K562 (cell line): ENCODE measurements at regions not wholly inside any gene's neighbourhood (a gene's known extent, or its start where the extent isn't known, plus 50 kb on each side); places are given as distances from the start of the nearest gene placed in this dataset.

Source experiments
- ATAC-seq: fragments of 200-7000 bp; cut with Tn5 transposase; 3 replicates; pipeline ENCODE4 v1.9.1; 2020; ENCODE audit warnings: moderate library complexity
- BruUV-seq: library from RNA; stranded (reverse); fragments of 400-500 nt; replicated peaks from 2 replicates; lab custom pipeline; 2021; lab: Mats Ljungman, UMichigan
- CTCF ChIA-PET: fragments of 300-600 bp; formaldehyde crosslinking; extraction: SDS; loops from one replicate; lab custom pipeline; 2021; ENCODE audit warnings: low intra/inter-chr PET ratio; lab: Yijun Ruan, JAX
- POLR2A ChIA-PET: fragments of 300-600, 350-650 bp; sonication (Branson Sonifier 250); formaldehyde crosslinking; extraction: SDS; loops from one replicate; lab custom pipeline; 2021; ENCODE audit warnings: antibody characterized with exemption, inconsistent platforms; lab: Yijun Ruan, JAX
- DNase-seq, 4 experiments: peaks; one replicate each; pipeline versions ENCODE4 v3.0.0 to v3.0.0-alpha.2; 2011 to 2018; ENCODE audit warnings: low spot score in 3 of 4, mixed read lengths in 3 of 4; ENCODE audit errors: extremely low read depth in 1 of 4
- FAIRE-seq: peaks from 2 replicates; lab custom pipeline; 2011; peaks lifted over from hg19 to GRCh38; lab: Jason Lieb, UNC
- H2AFZ ChIP-seq: 2 replicates; pipeline ENCODE4 v1.6.0; 2011; ENCODE audit warnings: low read depth, low read length, control low read depth, inconsistent platforms
- H3K27ac ChIP-seq: fragments of 200-600 bp; 3 replicates; pipeline ENCODE4 v1.8.0; 2011; ENCODE audit warnings: low read depth, mild to moderate bottlenecking, control low read depth, inconsistent platforms, low read length, moderate library complexity, mixed read lengths; ENCODE audit errors: extremely low read depth
- H3K27me3 ChIP-seq, 2 experiments: fragments of 300-600 bp in 1 of 2; 2 replicates in 1 of 2; 3 replicates in 1 of 2; pipeline versions ENCODE4 v1.6.0 to v1.8.0; 2011; ENCODE audit warnings: inconsistent platforms in 2 of 2, low read length in 2 of 2, mild to moderate bottlenecking in 1 of 2, mixed read lengths in 1 of 2, moderate library complexity in 1 of 2; ENCODE audit not compliant: control insufficient read depth in 2 of 2, insufficient read depth in 2 of 2
- H3K36me3 ChIP-seq: fragments of 300-600 bp; 3 replicates; pipeline ENCODE4 v1.8.0; 2011; ENCODE audit warnings: mild to moderate bottlenecking, low read length, inconsistent platforms; ENCODE audit not compliant: control insufficient read depth, insufficient read depth
- H3K4me1 ChIP-seq, 2 experiments: fragments of 200-600 bp in 1 of 2; replicated peaks in 1 of 2; 2 replicates in 1 of 2; 3 replicates in 1 of 2; pipeline versions ENCODE4 v1.5.1 to v1.8.0; 2011; ENCODE audit warnings: inconsistent platforms in 2 of 2, low read length in 2 of 2, mild to moderate bottlenecking in 1 of 2, mixed read lengths in 1 of 2, moderate library complexity in 1 of 2; ENCODE audit not compliant: control insufficient read depth in 2 of 2, insufficient read depth in 2 of 2
- H3K4me2 ChIP-seq: 2 replicates; pipeline ENCODE4 v1.6.1; 2011; ENCODE audit warnings: low read length, control low read depth, inconsistent platforms, mixed read lengths; ENCODE audit not compliant: insufficient read depth
- H3K4me3 ChIP-seq: fragments of 200-600 bp; sonication (generic), shearing (Covaris generic); 2 replicates; pipeline ENCODE4 v1.5.1; 2016; ENCODE audit warnings: control low read depth, inconsistent platforms
- H3K79me2 ChIP-seq: fragments of 200-600 bp; 3 replicates; pipeline ENCODE4 v1.8.0; 2011; ENCODE audit warnings: low read length, inconsistent platforms; ENCODE audit not compliant: control insufficient read depth, insufficient read depth
- H3K9ac ChIP-seq, 2 experiments: 2 replicates each; pipeline versions ENCODE4 v1.6.0 to v1.6.1; 2011; ENCODE audit warnings: low read depth in 2 of 2, low read length in 2 of 2, control low read depth in 1 of 2, inconsistent platforms in 1 of 2, mild to moderate bottlenecking in 1 of 2, mixed read lengths in 1 of 2; ENCODE audit not compliant: insufficient read depth in 1 of 2
- H3K9me1 ChIP-seq: one replicate; pipeline ENCODE4 v1.6.0; 2011; ENCODE audit warnings: inconsistent platforms, mild to moderate bottlenecking, low read length, moderate library complexity; ENCODE audit not compliant: control insufficient read depth, insufficient read depth
- H3K9me3 ChIP-seq: replicated peaks from 2 replicates; pipeline ENCODE4 v1.5.1; 2011; ENCODE audit warnings: low read depth, low read length, inconsistent platforms; ENCODE audit not compliant: control insufficient read depth, insufficient read depth
- H4K20me1 ChIP-seq: replicated peaks from 2 replicates; pipeline ENCODE4 v1.6.1; 2011; ENCODE audit warnings: low read length, inconsistent platforms, mixed read lengths; ENCODE audit not compliant: control insufficient read depth, insufficient read depth
- BRD4 ChIP-seq: fragments of 200-600 bp; sonication (generic); IDR thresholded peaks from 2 replicates; pipeline ENCODE4 v1.6.1; 2017; ENCODE audit warnings: inconsistent platforms
- E2F3 ChIP-seq: fragments of 250-450 bp; sonication (Bioruptor Pico); IDR thresholded peaks from 2 replicates; pipeline ENCODE4 v1.4.0; 2020; ENCODE audit warnings: mild to moderate bottlenecking
- ELF1 ChIP-seq: fragments of 200-800 bp; sonication (Bioruptor generic); IDR thresholded peaks from 2 replicates; pipeline ENCODE4 v1.6.1; 2016; ENCODE audit warnings: missing genetic modification characterization, missing compliant biosample characterization
- ERF ChIP-seq: fragments of 450-650 bp; formaldehyde crosslinking; IDR thresholded peaks from 2 replicates; pipeline ENCODE4 v1.4.0; 2020; ENCODE audit warnings: mild to moderate bottlenecking, mixed read lengths
- HDGF ChIP-seq: fragments of 450-650 bp; IDR thresholded peaks from 2 replicates; pipeline ENCODE4 v1.6.1; 2016
- HIVEP1 ChIP-seq: fragments of 250-450 bp; sonication (Bioruptor Pico); IDR thresholded peaks from 2 replicates; pipeline ENCODE4 v1.4.0; 2020; ENCODE audit warnings: mild to moderate bottlenecking
- HMGN3 ChIP-seq: IDR thresholded peaks from 2 replicates; pipeline ENCODE4 v1.6.1; 2011; ENCODE audit warnings: borderline replicate concordance, low read depth, mild to moderate bottlenecking, mixed read lengths, low read length; ENCODE audit not compliant: insufficient read length; ENCODE audit errors: extremely low read depth
- KDM2B ChIP-seq: fragments of 250-450 bp; sonication (Bioruptor Pico); IDR thresholded peaks from 2 replicates; pipeline ENCODE4 v1.8.0; 2021; ENCODE audit warnings: mild to moderate bottlenecking, moderate library complexity
- SIN3A ChIP-seq, 2 experiments: fragments of 150-350 bp in 1 of 2; IDR thresholded peaks; 2 replicates each; pipeline ENCODE4 v1.6.1; 2011 to 2016; ENCODE audit warnings: borderline replicate concordance in 2 of 2, low read depth in 2 of 2, low read length in 2 of 2, mild to moderate bottlenecking in 2 of 2, moderate library complexity in 2 of 2; ENCODE audit not compliant: control insufficient read depth in 1 of 2
- ZNF24 ChIP-seq: fragments of 450-650 bp; IDR thresholded peaks from 2 replicates; pipeline ENCODE4 v1.6.1; 2016
- WGBS: fragments of 100-300 bp; shearing (Covaris generic); methylation state at CpG from one replicate; pipeline ENCODE4 v1.1.6; 2016; ENCODE audit warnings: low coverage, mixed read lengths; ENCODE audit not compliant: insufficient coverage; ENCODE audit errors: missing lambda C conversion rate; 5-methylcytosine and 5-hydroxymethylcytosine counted together
- in situ Hi-C: fragments of 300-500 bp; cut with MboI; formaldehyde crosslinking; loops from 4 replicates; pipeline ENCODE4 v1.15.0; 2018; ENCODE audit warnings: inconsistent platforms, mixed read lengths
- intact Hi-C: fragments of 100-400 bp; cut with micrococcal nuclease; formaldehyde crosslinking; loops from 2 replicates; pipeline ENCODE4 v1.14.2; 2022
- TF ChIP-seq, protein P1 (sequence below), 2 experiments: fragments of 250-450 bp in 1 of 2; fragments of 450-650 bp in 1 of 2; sonication (Bioruptor Pico) in 1 of 2; IDR thresholded peaks; 2 replicates each; pipeline versions ENCODE4 v1.6.1 to v1.8.0; 2016 to 2021; ENCODE audit warnings: mild to moderate bottlenecking in 2 of 2, moderate library complexity in 2 of 2, missing compliant biosample characterization in 1 of 2, missing genetic modification characterization in 1 of 2
- TF ChIP-seq, protein P2 (sequence below): fragments of 450-650 bp; IDR thresholded peaks from 2 replicates; pipeline ENCODE4 v1.6.1; 2018; ENCODE audit warnings: mild to moderate bottlenecking, low read depth; ENCODE audit not compliant: partially characterized antibody
- TF ChIP-seq, protein P3 (sequence below): fragments of 250-450 bp; sonication (Bioruptor Pico); IDR thresholded peaks from 2 replicates; pipeline ENCODE4 v1.4.0; 2020
- TF ChIP-seq, protein P4 (sequence below): fragments of 250-450 bp; sonication (Bioruptor Pico); IDR thresholded peaks from 2 replicates; pipeline ENCODE4 v1.8.0; 2022; ENCODE audit warnings: inconsistent platforms
- TF ChIP-seq, protein P5 (sequence below): fragments of 200-400 bp; formaldehyde crosslinking; IDR thresholded peaks from 2 replicates; pipeline ENCODE4 v1.6.1; 2017; ENCODE audit warnings: mild to moderate bottlenecking, low read depth, low read length, moderate library complexity

DNA sequence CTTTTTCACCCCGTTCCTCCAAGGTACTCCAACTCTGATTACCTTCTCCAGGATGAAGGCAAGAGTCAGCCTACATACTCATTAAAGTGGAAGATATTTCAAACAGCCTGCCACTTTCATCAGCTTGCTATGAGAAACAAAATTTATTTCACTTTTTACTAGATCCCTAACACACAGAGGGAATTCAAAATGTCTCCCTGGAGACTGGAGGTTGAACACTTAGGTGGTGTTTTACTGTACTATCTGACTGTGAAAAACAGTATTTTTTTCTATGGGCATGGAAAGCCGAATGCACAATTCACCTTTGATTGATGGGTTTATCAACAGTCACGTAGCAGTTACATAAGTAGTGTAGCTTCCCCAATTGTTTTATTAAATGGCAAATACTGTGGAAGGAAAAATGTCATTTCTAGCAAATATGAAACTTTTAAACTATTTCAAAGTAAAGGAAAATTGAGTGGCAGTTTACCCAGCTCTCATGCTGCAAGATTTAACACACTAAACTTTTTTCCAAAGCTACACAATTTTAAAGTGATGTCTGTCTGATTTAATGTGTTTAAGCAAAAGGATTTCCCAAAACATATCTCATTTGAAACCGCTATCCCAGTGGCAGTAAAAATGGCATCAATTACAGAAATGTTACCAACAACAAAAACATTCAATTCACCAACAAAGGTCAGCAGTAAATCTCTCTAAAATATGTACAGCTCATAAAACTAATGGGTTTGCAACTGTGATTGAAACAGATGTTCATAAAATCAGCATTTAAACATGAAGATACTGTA lies 125.0 kb upstream of the TLE4 start:
- H4K20me1 ChIP-seq, result no peaks in the 10 kb centered on the region
- WGBS, result 5% methylated on average over 4 of the region's 4 CpGs
- no peak overlapping the region for H3K4me3 ChIP-seq
- no peaks in the 10 kb centered on the region for H3K27me3 ChIP-seq
- intact Hi-C loops, result no loop called here
- no peaks in the 10 kb centered on the region for H3K9me3 ChIP-seq
- ChIA-PET POLR2A (no interaction called here), CTCF (no interaction called here)
- ATAC-seq (no peak), FAIRE-seq (no peak), DNase-seq (no peak)
- no peaks in the 10 kb centered on the region for H3K36me3 ChIP-seq
- no peaks in the 10 kb centered on the region for H3K79me2 ChIP-seq
- no peak overlapping the region for H3K9ac ChIP-seq
- BruUV-seq, result no TSS peak
- in situ Hi-C loops, result no loop called here
- no peak overlapping the region for H3K4me2 ChIP-seq
- H3K27ac ChIP-seq, result no peak overlapping the region
- no peaks in the 10 kb centered on the region for H3K9me1 ChIP-seq
- H2AFZ ChIP-seq, result no peak overlapping the region
- H3K4me1 ChIP-seq, result no peaks in the 10 kb centered on the region
- TF ChIP-seq, protein P1, sequence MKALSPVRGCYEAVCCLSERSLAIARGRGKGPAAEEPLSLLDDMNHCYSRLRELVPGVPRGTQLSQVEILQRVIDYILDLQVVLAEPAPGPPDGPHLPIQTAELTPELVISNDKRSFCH (CRISPR knock-in tag; IDR thresholded peaks at IDR 0.05), result no peak
- TF ChIP-seq, protein P1 (tag; IDR thresholded peaks at IDR 0.05), result no peak
- no peak for TF ChIP-seq HMGN3
- TF ChIP-seq, protein P2, sequence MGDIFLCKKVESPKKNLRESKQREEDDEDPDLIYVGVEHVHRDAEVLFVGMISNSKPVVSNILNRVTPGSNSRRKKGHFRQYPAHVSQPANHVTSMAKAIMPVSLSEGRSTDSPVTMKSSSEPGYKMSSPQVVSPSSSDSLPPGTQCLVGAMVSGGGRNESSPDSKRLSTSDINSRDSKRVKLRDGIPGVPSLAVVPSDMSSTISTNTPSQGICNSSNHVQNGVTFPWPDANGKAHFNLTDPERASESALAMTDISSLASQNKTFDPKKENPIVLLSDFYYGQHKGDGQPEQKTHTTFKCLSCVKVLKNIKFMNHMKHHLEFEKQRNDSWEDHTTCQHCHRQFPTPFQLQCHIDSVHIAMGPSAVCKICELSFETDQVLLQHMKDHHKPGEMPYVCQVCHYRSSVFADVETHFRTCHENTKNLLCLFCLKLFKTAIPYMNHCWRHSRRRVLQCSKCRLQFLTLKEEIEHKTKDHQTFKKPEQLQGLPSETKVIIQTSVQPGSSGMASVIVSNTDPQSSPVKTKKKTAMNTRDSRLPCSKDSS, result no peak
- no peak for TF ChIP-seq ELF1 (tag)
- TF ChIP-seq, protein P3, sequence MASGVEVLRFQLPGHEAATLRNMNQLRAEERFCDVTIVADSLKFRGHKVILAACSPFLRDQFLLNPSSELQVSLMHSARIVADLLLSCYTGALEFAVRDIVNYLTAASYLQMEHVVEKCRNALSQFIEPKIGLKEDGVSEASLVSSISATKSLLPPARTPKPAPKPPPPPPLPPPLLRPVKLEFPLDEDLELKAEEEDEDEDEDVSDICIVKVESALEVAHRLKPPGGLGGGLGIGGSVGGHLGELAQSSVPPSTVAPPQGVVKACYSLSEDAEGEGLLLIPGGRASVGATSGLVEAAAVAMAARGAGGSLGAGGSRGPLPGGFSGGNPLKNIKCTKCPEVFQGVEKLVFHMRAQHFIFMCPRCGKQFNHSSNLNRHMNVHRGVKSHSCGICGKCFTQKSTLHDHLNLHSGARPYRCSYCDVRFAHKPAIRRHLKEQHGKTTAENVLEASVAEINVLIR (CRISPR knock-in tag), result no peak
- no peak for TF ChIP-seq SIN3A (IDR thresholded peaks at IDR 0.05; ENCODE audit: borderline replicate concordance in 2 of 2, control insufficient read depth in 1 of 2, low read depth in 2 of 2, low read length in 2 of 2)
- no peak for TF ChIP-seq HDGF
- no peak for TF ChIP-seq KDM2B (CRISPR knock-in tag)
- TF ChIP-seq BRD4, result no peak
- TF ChIP-seq HIVEP1, result no peak
- TF ChIP-seq E2F3 (CRISPR knock-in tag), result no peak
- TF ChIP-seq, protein P4, sequence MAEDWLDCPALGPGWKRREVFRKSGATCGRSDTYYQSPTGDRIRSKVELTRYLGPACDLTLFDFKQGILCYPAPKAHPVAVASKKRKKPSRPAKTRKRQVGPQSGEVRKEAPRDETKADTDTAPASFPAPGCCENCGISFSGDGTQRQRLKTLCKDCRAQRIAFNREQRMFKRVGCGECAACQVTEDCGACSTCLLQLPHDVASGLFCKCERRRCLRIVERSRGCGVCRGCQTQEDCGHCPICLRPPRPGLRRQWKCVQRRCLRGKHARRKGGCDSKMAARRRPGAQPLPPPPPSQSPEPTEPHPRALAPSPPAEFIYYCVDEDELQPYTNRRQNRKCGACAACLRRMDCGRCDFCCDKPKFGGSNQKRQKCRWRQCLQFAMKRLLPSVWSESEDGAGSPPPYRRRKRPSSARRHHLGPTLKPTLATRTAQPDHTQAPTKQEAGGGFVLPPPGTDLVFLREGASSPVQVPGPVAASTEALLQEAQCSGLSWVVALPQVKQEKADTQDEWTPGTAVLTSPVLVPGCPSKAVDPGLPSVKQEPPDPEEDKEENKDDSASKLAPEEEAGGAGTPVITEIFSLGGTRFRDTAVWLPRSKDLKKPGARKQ (CRISPR knock-in tag), result no peak
- TF ChIP-seq, protein P5, sequence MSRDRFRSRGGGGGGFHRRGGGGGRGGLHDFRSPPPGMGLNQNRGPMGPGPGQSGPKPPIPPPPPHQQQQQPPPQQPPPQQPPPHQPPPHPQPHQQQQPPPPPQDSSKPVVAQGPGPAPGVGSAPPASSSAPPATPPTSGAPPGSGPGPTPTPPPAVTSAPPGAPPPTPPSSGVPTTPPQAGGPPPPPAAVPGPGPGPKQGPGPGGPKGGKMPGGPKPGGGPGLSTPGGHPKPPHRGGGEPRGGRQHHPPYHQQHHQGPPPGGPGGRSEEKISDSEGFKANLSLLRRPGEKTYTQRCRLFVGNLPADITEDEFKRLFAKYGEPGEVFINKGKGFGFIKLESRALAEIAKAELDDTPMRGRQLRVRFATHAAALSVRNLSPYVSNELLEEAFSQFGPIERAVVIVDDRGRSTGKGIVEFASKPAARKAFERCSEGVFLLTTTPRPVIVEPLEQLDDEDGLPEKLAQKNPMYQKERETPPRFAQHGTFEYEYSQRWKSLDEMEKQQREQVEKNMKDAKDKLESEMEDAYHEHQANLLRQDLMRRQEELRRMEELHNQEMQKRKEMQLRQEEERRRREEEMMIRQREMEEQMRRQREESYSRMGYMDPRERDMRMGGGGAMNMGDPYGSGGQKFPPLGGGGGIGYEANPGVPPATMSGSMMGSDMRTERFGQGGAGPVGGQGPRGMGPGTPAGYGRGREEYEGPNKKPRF, result no peak
- no peak for TF ChIP-seq ERF (CRISPR knock-in tag)
- TF ChIP-seq ZNF24, result no peak
